A673 (cell line): ENCODE measurements at regions not wholly inside any gene's neighbourhood (a gene's known extent, or its start where the extent isn't known, plus 50 kb on each side); places are given as distances from the start of the nearest gene placed in this dataset.
A peak's percentile ranks its signal among the peaks of the same experiment; 100 is the strongest.

Source experiments
- BruUV-seq: library from RNA; stranded (reverse); fragments of 400-500 nt; replicated peaks from 2 replicates; lab custom pipeline; 2021; lab: Mats Ljungman, UMichigan
- CTCF ChIA-PET: fragments of 300-600 bp; sonication (Branson Sonifier 250); formaldehyde crosslinking; loops from one replicate; lab custom pipeline; 2022; ENCODE audit warnings: antibody characterized with exemption; lab: Charles Lee
- POLR2A ChIA-PET: fragments of 300-600 bp; sonication (Branson Sonifier 250); formaldehyde crosslinking; loops from one replicate; lab custom pipeline; 2022; ENCODE audit warnings: antibody characterized with exemption; ENCODE audit not compliant: low non-redundant PET; lab: Charles Lee
- DNase-seq: peaks from one replicate; pipeline ENCODE4 v3.0.0-alpha.2; 2015; ENCODE audit warnings: low spot score
- H3K27ac ChIP-seq: fragments of 200-600 bp; sonication (generic); 2 replicates; pipeline ENCODE4 v1.5.1; 2016; ENCODE audit warnings: mixed run types, low read depth, mild to moderate bottlenecking, mixed read lengths, antibody characterized with exemption, low read length; ENCODE audit not compliant: poor library complexity, severe bottlenecking
- H3K27me3 ChIP-seq: fragments of 200-600 bp; sonication (generic); replicated peaks from 2 replicates; pipeline ENCODE4 v1.6.1; 2017; ENCODE audit warnings: mixed run types, low read depth, mild to moderate bottlenecking, mixed read lengths, antibody characterized with exemption, low read length; ENCODE audit not compliant: insufficient read depth, poor library complexity
- H3K36me3 ChIP-seq: fragments of 200-600 bp; sonication (generic); 2 replicates; pipeline ENCODE4 v1.6.1; 2016; ENCODE audit warnings: mixed run types, mild to moderate bottlenecking, mixed read lengths, antibody characterized with exemption, low read length; ENCODE audit not compliant: insufficient read depth, poor library complexity, severe bottlenecking
- H3K4me1 ChIP-seq: fragments of 200-600 bp; sonication (generic); 2 replicates; pipeline ENCODE4 v1.6.1; 2017; ENCODE audit warnings: mixed run types, mild to moderate bottlenecking, mixed read lengths, antibody characterized with exemption, low read length; ENCODE audit not compliant: insufficient read depth, poor library complexity, severe bottlenecking
- H3K4me3 ChIP-seq: fragments of 200-600 bp; sonication (generic); 2 replicates; pipeline ENCODE4 v1.5.1; 2016; ENCODE audit warnings: low read depth, mixed run types, mild to moderate bottlenecking, mixed read lengths, low read length; ENCODE audit not compliant: poor library complexity, severe bottlenecking
- H3K9me3 ChIP-seq: fragments of 200-600 bp; sonication (generic); 2 replicates; pipeline ENCODE4 v1.6.1; 2016; ENCODE audit warnings: mixed run types, low read depth, mild to moderate bottlenecking, mixed read lengths, antibody characterized with exemption, low read length; ENCODE audit not compliant: poor library complexity, severe bottlenecking
- CTCF ChIP-seq: fragments of 300-800, 200-600 bp; sonication (generic); conservative IDR thresholded peaks from 2 replicates; pipeline ENCODE4 v1.5.1; 2017; ENCODE audit warnings: low read depth, mild to moderate bottlenecking, antibody characterized with exemption, low read length, moderate library complexity, mixed read lengths
- EZH2 ChIP-seq: fragments of 200-600 bp; sonication (generic); IDR thresholded peaks from 2 replicates; pipeline ENCODE4 v1.6.1; 2017; ENCODE audit warnings: borderline replicate concordance, low read depth, mild to moderate bottlenecking, mixed read lengths, antibody characterized with exemption, low read length; ENCODE audit not compliant: poor library complexity, severe bottlenecking
- intact Hi-C: fragments of 100-400 bp; cut with micrococcal nuclease; formaldehyde crosslinking; loops from one replicate; pipeline ENCODE4 v1.10.0; 2022; ENCODE audit not compliant: unreplicated experiment

- intact Hi-C loops: no loop called here
- CTCF ChIA-PET: no interaction called here
- H3K4me3 ChIP-seq: no peak overlapping the region
- POLR2A ChIA-PET: no interaction called here
- no TSS peak for BruUV-seq
- H3K36me3 ChIP-seq: no peaks in the 10 kb centered on the region
- no peak overlapping the region for H3K27ac ChIP-seq
- no peaks in the 10 kb centered on the region for H3K4me1 ChIP-seq
- H3K9me3 ChIP-seq: no peaks in the 10 kb centered on the region
- TF ChIP-seq EZH2 (no peak), CTCF (no peak)
- peaks cover 5% of the 10 kb centered on the region for H3K27me3 ChIP-seq
- DNase-seq: no peak
Measured at GRCh38 chr1:4573526-4573925, 80.9 kb upstream of the AJAP1 start.

GRCh38 chr1:4581807-4582206 lies 72.6 kb upstream of the AJAP1 start:
- no TSS peak for BruUV-seq
- Histone ChIP-seq H3K9me3 (no peaks in the 10 kb centered on the region), H3K4me3 (no peak overlapping the region), H3K36me3 (no peaks in the 10 kb centered on the region), H3K27ac (no peak overlapping the region), H3K4me1 (no peaks in the 10 kb centered on the region), H3K27me3 (no peaks in the 10 kb centered on the region)
- no peak for TF ChIP-seq EZH2
- no peak for TF ChIP-seq CTCF
- CTCF ChIA-PET: no interaction called here
- no peak for DNase-seq
- POLR2A ChIA-PET: no interaction called here
- intact Hi-C loops: no loop called here

- TF ChIP-seq EZH2 (no peak), CTCF (no peak)
- Histone ChIP-seq H3K27me3 (no peaks in the 10 kb centered on the region), H3K4me3 (no peak overlapping the region), H3K27ac (no peak overlapping the region), H3K4me1 (no peaks in the 10 kb centered on the region), H3K36me3 (no peaks in the 10 kb centered on the region), H3K9me3 (no peaks in the 10 kb centered on the region)
- BruUV-seq: no TSS peak
- CTCF ChIA-PET: no interaction called here
- intact Hi-C loops: no loop called here
- DNase-seq: peak; percentile 14
- POLR2A ChIA-PET: no interaction called here
Measured at GRCh38 chr1:4584449-4584848, 70.0 kb upstream of the AJAP1 start.
